Caki2 (cell line): ENCODE measurements at regions not wholly inside any gene's neighbourhood (a gene's known extent, or its start where the extent isn't known, plus 50 kb on each side); places are given as distances from the start of the nearest gene placed in this dataset.
"Not testable (repeated sequence)": the region's sequence is repeated elsewhere in the genome, so short reads cannot be mapped to it uniquely, and the experiment has no call there.

ENCODE experiments used
- DNase-seq: peaks from one replicate; pipeline ENCODE4 v3.0.0-alpha.2; 2015; ENCODE audit warnings: low read depth
- in situ Hi-C: cut with HindIII; loops from 2 replicates; pipeline ENCODE4 v1.10.0; 2016; ENCODE audit warnings: low sequenced_read_pairs, low pct_unique_long_range_greater_than_20kb, mixed read lengths

DNA sequence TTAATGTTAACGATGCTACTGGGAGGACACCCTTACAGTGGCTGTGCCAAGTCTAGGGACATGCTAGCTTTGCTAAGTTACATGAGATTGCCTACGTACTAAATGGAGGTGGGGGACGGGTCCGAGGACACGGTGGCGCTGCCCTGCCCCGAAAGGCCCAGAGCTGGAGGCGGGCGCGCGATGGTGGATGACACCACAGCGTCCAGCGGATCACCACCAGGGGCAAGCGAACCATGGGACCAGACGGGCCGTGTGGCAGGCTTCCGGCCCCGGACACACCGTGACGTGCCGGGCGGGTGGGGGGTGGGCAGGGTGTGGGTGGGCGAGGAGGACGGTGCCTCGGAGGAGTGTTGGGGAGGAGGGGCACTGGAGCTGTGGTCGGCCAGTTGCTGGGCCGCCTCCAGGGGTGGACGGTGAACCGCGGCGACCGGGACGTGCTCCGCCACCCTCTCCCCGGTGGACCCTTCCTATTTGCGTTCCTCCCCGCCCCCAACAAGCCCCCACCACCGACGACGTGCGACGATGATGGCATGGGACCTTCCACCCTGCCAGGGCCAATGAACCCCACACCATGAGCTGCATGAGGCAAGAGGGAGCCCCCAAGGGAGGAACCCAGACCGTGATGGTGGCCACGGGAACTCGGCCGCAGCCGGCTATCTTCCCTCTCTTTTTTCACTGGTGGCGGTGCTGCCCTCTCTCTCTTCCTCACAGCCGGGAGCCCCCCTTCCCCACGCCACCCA, 773.3 kb upstream of the DEFB115 start:
- in situ Hi-C loops, result no loop called here
- DNase-seq, result no peak

DNA sequence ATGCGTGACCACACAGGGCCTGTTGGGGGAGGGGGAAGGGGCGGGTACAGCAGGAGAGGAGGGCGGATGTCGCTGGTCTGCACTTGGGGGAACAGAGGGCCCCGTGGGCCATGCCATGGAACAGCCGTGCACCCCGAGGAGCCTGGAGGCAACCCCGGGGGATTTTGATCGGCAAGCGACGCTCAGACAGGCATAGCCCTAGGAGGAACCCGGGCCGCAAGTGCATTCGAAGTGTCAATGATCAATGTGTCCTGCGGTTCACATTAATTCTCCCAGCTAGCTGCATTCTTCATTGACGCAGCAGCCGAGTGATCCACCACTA, 772.8 kb upstream of the DEFB115 start:
- in situ Hi-C loops, result no loop called here
- DNase-seq, result no peak

DNA sequence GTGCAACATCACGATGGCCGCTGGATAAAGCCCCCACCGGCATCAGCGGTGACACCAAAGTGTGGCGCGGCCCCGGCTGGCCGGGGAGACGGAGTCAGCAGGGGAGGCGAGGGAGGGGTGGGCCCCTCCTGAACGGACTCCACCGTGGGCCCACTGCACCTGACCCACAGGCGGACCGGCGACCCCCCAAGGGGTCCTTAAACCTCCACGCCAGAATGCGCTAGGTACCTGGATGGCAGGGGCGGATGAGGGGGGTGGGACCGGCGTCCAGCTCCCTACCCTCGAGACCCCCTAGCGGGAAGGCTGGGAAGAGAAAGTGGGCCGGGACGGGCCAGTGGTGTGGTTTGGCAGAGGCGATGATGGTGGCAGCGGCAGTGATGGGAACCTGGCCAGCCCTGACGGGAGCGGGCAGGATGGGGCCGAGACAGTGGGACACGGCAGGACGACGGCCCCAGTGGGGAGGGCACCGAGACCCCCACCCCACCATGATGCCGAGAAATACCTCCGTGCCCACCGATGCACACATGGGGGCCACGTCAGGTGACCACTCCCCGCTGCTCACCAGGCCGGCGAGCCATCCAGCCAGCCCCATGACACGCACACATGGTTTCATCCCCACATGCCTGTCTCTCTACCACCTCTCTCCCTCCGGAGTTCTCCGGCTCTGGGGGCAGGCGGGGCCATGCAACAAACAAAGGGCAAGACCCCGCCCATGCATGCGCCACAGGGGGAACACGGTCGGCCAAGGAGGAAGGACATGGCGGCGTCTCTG, 771.9 kb upstream of the DEFB115 start:
- in situ Hi-C loops, result no loop called here

DNA sequence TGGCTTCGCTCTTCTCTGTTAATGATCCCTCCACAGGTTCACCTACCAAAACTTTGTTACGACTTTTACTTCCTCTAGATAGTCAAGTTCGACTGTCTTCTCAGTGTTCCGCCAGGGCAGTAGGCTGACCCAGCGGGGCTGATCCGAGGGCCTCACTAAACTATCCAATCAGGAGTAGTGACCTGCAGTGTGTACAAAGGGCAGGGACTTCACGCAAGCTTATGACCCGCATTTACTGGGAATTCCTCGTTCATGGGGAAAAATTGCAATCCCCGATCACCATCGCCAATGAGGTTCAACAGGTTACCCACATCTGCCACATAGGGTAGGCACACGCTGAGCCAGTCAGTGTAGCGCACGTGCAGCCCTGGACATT, 771.4 kb upstream of the DEFB115 start:
- in situ Hi-C loops, result no loop called here
- no peak for DNase-seq

More for the DNA sequence above, 771.9 kb upstream of the DEFB115 start:
- no peak for DNase-seq

DNA sequence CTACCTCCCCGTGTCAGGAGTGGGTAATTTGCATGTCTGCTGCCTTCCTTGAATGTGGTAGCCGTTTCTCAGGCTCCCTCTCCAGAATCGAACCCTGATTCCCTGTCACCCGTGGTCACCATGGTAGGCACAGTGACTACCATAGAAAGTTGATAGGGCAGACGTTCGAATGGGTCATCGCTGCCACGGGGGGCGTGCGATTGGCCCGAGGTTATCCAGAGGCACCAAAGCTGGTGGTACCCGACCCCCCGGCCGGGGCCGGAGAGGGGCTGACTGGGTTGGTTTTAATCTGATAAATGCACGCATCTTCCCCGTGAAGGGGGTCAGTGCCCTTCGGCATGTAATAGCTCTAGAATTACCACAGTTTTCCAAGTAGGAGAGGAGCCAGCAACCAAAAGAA, 770.0 kb upstream of the DEFB115 start:
- DNase-seq, in situ Hi-C loops: not testable (repeated sequence)

DNA sequence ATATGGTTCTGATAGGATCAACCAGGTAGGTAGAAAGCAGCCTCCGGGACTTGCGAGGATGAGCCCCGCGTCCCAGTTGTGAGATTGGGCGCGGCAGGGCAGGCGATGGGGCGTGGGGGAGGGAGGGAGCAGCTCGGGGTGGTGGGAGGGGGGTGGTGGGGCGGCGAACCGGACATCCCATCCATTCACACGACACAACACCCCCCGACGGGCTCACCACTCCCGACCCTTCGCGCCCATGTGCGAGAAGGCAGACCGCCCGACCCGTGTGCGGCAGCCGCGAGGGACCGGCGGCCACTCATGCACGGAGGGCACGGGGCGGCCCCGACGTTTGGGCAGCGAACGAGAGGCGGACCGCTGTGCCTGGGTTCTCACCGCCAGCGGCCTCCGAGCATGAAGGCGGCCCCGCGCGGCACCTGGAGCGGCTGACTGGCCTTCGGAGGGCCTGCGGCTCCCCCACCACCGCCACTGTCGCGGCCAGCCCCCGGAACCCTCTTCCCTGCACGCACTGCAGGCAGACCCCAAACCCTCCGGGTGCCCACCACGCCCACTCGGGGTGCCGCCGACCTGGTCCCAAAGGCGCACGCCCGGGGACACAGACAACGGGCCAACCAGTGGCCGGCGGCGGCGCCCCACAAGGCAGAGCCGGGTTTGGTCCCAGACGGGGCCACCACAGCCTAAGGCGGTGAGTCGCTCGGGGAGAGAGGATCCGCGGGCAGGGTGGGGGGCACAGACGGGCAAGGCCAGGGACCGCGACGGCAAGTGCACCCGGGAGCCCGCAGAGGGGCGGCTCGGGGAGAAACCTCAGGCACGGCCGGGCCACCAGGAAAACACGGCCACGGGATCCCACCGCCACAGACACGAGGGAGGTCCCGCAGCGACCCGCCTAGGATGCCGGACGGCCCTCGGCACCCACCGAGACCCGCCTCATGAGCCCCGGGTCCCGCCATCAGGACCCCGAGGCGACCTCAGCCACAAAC, 769.2 kb upstream of the DEFB115 start:
- in situ Hi-C loops, result no loop called here

DNA sequence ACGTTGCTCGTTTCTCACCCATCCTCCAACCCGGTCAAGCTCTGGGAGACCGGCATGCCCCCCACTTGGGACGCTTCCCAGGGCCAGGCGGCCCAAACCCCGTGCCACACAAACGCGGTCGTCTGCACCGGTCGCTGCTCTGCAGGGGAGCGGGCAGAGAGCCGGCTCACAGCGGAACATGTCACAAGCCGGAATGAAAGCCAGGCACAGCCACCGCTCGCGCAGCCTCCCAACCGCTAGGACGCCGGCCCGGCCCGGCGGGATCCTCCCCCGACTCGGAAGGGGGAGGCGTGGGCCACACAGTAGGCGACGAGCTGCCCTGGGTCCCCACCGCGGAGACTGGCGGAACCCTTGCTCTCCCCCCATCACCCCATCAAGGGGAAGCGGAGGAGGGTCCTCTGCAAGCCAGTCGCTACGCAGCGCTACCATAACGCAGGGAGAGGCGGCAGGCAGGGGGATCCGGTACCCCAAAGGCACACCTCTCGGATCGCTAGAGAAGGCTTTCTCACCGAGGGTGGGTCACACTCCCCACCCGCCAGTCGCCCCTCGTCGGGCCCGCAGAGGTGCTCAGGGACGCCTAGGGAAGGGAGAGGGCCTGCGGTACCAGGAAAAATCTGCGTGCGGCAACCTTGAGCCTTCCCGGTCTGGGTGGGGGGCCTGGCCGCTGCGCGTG, 768.4 kb upstream of the DEFB115 start:
- in situ Hi-C loops, result no loop called here
- no peak for DNase-seq

More for the DNA sequence above, 769.2 kb upstream of the DEFB115 start:
- no peak for DNase-seq

DNA sequence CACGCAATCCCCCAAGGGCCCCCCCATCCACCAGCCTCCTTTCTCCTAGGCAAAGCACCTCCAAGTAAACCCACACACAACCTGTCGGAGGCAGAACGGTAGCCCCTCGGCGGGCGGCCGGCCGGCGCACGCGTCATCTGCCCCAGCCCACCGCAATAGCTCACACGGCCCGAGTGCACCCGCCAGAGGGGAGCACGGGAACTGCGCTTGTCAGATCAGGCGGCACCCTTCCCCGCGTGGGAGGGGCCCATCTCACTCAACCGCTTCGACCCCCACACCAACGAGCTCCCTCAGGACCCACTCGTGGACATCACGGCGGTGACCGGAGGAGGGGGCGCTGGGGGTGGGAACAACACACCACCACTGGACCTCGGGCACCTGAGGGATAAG, 767.9 kb upstream of the DEFB115 start:
- in situ Hi-C loops, result no loop called here
- DNase-seq, result no peak

DNA sequence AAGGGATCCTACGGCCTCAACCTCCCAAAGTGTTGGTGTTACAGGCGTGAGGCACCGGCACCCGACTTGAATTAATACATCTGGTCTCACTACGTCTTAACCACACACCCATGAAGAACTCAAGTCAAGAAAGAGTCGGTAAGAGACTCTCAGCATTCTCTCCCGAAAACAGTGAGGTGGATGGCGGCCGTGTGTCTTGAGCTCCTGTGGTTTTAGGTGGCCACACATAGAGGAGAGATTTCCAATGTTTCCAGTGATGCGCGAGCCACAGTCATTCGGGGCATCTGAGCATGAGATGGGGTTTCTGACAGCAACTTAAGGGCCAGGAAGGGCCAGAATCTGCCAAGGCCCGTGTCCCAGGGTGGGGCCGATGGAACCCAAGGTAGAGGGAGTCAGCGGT, 766.4 kb upstream of the DEFB115 start:
- in situ Hi-C loops, result no loop called here
- DNase-seq, result no peak

DNA sequence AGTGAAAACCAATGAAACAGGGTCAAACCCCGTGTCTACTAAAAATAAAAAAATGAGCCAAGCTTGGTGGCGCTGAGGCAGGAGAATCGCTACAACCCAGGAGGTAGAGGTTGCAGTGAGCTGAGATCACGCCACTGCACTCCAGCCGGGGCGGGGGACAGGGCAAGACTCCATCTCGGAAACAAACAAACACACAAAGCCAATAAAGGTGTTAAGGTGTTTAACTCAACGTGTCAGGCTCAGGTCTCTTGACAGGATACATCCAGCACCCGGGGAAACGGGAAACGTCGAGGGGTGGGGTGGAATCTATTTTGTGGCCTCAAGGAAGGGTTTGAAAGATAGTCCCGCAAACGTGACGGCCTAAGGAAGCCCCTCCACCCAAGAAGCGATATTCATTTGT, 760.8 kb upstream of the DEFB115 start:
- DNase-seq, in situ Hi-C loops: not testable (repeated sequence)

DNA sequence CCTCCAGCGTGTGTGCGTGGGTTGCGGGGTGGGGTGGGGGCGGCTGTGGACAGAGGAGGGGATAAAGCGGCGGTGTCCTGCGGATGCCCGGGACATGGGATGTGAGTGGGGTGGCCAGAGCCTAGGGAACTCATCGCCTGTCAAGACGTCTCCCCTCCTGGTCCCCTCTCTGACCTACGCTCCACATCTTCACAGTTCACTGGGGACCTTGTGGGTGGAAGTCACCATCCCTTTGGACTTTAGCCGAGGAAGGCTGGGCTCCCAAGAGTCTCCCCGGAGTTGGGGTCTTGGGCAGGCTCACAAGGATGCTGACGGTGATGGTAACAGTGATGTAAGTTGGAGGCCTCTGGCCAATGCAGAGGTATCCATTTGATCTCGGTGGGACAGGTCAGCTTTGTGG, 760.3 kb upstream of the DEFB115 start:
- DNase-seq, in situ Hi-C loops: not testable (repeated sequence)

DNA sequence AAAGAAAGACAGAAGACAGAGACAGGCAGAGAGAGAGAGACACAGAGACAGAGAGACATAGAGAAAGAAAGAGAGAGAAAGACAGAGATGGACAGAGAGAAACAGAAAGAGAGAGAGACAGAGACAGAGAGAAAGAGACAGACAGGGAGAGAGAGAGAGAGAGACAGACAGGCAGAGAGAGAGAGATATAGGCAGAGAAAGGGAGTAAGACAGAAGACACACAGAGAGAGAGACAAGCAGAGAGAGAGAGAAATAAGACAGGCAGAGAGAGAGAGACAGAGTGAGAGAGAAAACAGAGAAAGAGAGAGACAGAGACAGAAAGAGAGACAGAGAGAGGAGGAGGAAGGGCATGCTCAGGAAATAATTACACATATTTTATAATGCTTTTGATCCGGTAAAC, 758.3 kb upstream of the DEFB115 start:
- in situ Hi-C loops, result no loop called here
- DNase-seq, result no peak

DNA sequence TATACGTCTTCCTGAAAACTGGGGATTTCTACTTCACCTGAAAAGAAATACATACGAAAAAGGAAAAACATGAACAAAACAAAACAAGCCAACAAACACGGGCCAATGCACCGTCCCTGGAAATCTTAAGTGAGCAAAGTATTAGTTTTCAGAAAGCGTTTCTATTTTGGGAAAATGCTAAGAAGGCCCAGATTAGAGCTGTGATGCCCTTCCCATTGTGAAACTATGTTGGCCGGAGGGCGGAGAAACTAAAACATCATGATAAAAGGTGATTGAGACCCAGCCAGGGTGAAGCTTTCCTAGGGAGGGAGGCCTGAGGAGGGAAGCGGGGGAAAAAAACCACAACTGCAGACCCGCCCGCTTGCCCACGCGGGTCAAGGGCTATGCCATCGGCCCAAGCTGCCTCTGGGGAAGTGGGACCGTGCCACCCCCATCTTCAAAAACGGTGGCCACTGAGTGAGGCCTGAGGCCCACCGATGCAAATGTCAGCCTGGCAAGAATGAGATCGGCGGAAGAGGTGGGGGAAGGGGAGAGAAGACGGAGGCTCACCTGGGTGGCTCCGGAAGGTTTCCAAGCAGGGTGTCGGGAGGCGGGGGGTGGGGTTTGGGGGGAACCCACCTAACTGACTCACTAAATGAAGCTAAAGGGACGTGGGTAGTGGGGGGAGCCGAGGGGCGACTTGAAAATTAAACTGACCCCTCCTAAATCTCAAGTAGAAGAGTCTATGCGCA, 757.6 kb upstream of the DEFB115 start:
- in situ Hi-C loops, DNase-seq: not testable (repeated sequence)

DNA sequence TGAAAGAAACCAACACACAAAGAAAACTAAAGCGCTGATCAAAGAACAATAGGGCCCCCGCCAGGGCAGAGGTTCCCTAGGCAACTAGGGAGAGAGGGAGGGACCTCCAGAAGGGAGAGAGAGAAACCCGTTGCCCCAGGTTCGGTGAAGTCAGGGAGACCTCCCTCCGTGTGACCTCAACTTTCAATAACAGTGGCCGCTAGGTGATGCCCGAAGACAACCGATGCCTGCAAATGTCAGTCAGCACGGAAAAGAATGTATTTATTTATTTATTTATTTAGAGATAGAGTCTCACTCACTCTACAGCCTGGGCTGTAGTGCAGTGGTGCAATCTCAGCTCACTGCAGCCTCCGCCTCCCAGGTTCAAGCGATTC, 757.0 kb upstream of the DEFB115 start:
- DNase-seq, in situ Hi-C loops: not testable (repeated sequence)

DNA sequence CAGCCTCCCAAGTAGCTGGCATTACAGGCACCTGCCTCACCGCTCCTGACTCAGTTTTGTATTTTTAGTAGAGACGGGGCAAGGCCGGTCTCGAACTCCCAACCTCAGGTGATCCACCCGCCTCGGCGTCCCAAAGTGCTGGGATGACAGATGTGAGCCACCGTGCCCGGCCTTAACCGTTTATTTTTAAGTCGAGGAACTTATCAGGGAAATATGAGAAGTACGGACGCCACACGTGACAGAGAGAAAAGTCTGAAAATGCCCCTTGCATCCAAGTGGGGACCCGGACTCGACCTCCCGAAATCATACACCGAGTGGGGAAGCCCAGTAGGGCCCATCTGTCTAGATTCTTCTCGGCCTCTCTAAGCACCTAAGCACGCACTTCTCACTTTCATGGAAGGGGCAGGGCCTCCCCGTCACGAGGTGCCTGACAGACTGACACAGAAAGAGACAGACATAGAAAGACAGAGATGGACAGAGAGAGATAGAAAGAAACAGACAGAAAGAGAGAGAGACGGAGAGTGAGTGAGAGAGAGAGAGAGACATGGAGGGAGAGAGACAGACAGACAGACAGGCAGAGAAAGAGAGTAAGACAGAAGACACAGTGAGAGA, 756.5 kb upstream of the DEFB115 start:
- in situ Hi-C loops, result no loop called here
- DNase-seq, result no peak

DNA sequence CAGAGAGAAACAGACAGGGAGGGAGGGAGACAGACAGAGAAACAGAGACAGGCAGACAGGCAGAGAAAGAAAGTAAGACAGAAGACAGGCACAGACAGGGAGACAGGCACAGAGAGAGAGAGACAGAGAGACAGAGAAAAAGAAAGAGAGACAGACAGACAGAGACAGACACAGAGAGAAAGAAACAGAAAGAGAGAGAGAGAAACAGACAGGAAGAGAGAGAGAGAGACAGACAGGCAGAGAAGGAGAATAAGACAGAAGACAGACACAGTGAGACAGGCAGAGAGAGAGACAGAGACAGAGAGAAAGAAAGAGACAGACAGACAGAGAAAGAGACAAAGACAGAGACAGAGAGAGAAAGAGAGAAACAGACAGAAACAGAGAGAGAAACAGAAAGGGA, 754.8 kb upstream of the DEFB115 start:
- no peak for DNase-seq
- in situ Hi-C loops, result no loop called here

DNA sequence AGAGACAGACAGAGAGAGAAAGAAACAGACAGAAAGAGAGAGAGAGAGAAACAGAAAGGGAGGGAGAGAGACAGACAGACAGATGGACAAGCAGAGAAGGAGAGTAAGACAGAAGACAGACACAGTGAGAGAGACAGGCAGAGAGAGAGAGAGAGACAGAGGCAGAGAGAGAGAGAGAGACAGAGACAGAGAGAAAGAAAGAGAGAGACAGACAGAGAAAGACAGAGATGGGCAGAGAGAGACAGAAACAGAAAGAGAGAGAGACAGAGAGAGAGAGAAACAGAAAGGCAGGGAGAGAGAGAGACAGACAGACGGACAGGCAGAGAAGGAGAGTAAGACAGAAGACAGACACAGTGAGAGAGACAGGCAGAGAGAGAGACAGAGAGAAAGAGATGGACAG, 754.3 kb upstream of the DEFB115 start:
- in situ Hi-C loops, DNase-seq: not testable (repeated sequence)
